Sigmoid colon (tissue), 6 donors: ENCODE measurements at regions not wholly inside any gene's neighbourhood (a gene's known extent, or its start where the extent isn't known, plus 50 kb on each side); places are given as distances from the start of the nearest gene placed in this dataset.

Source experiments
- DNase-seq: peaks from one replicate; pipeline ENCODE4 v3.0.0-alpha.2; 2019
- H3K27ac ChIP-seq, 4 donors: fragments of 200-600 bp; sonication (generic); one replicate each; pipeline ENCODE4 v1.5.1; 2016 to 2019; ENCODE audit warnings: mild to moderate bottlenecking in 1 of 4
- H3K27me3 ChIP-seq, 3 donors: fragments of 200-600 bp; sonication (generic); one replicate each; pipeline ENCODE4 v1.5.1; 2019; ENCODE audit warnings: mild to moderate bottlenecking in 1 of 3
- H3K36me3 ChIP-seq, 4 donors: fragments of 200-600 bp; sonication (generic); one replicate each; pipeline ENCODE4 v1.5.1; 2016 to 2019
- H3K4me1 ChIP-seq, 4 donors: fragments of 200-600 bp; sonication (generic); one replicate each; pipeline ENCODE4 v1.5.1; 2017 to 2019
- H3K4me3 ChIP-seq, 4 donors: fragments of 200-600 bp; sonication (generic); one replicate each; pipeline ENCODE4 v1.5.1; 2017 to 2019; ENCODE audit warnings: mild to moderate bottlenecking in 2 of 4, moderate library complexity in 1 of 4
- H3K9me3 ChIP-seq, 4 donors: fragments of 200-600 bp in 3 of 4; sonication (generic) in 3 of 4; one replicate each; pipeline versions ENCODE4 v1.5.1 to v1.6.1; 2013 to 2019
- EP300 ChIP-seq, 4 donors: sonication (generic); formaldehyde crosslinking; IDR thresholded peaks; one replicate each; pipeline ENCODE4 v1.6.1; 2017; ENCODE audit warnings: antibody characterized with exemption in 4 of 4
- POLR2A ChIP-seq, 2 donors: fragments of 450-650 bp; IDR thresholded peaks; one replicate each; pipeline ENCODE4 v1.6.1; 2016; ENCODE audit warnings: antibody characterized with exemption in 2 of 2, mild to moderate bottlenecking in 2 of 2, moderate library complexity in 2 of 2
- POLR2AphosphoS5 ChIP-seq, 4 donors: sonication (generic); formaldehyde crosslinking; IDR thresholded peaks; one replicate each; pipeline ENCODE4 v1.6.1; 2017; ENCODE audit warnings: antibody characterized with exemption in 4 of 4
- WGBS, 2 donors: extraction: QIAGEN DNeasy Blood & Tissue Kit; methylation state at CpG; one replicate each; pipeline ENCODE4 v1.1.7; 2013; 5-methylcytosine and 5-hydroxymethylcytosine counted together
- intact Hi-C: fragments of 100-400 bp; cut with DNase I; formaldehyde crosslinking; loops from one replicate; pipeline ENCODE4 v1.15.1; 2023
- TF ChIP-seq, protein P1 (sequence below), 4 experiments: fragments of 450-650 bp in 3 of 4; fragments of 200-600 bp in 1 of 4; IDR thresholded peaks; one replicate each; pipeline ENCODE4 v1.5.1; 2016 to 2019; ENCODE audit warnings: antibody characterized with exemption in 4 of 4, mild to moderate bottlenecking in 3 of 4, moderate library complexity in 2 of 4
- donor health status: healthy with polysubstance abuse.
- donor health status: healthy.

GRCh38 chr5:2610986-2611385 is 140.5 kb downstream of the IRX2 start:
- TF ChIP-seq POLR2AphosphoS5 (IDR thresholded peaks at IDR 0.05) (no peak), EP300 (IDR thresholded peaks at IDR 0.05) (no peak), POLR2A (IDR thresholded peaks at IDR 0.05) (no peak)
- TF ChIP-seq, protein P1, sequence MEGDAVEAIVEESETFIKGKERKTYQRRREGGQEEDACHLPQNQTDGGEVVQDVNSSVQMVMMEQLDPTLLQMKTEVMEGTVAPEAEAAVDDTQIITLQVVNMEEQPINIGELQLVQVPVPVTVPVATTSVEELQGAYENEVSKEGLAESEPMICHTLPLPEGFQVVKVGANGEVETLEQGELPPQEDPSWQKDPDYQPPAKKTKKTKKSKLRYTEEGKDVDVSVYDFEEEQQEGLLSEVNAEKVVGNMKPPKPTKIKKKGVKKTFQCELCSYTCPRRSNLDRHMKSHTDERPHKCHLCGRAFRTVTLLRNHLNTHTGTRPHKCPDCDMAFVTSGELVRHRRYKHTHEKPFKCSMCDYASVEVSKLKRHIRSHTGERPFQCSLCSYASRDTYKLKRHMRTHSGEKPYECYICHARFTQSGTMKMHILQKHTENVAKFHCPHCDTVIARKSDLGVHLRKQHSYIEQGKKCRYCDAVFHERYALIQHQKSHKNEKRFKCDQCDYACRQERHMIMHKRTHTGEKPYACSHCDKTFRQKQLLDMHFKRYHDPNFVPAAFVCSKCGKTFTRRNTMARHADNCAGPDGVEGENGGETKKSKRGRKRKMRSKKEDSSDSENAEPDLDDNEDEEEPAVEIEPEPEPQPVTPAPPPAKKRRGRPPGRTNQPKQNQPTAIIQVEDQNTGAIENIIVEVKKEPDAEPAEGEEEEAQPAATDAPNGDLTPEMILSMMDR (IDR thresholded peaks at IDR 0.05) = no peak

DNA sequence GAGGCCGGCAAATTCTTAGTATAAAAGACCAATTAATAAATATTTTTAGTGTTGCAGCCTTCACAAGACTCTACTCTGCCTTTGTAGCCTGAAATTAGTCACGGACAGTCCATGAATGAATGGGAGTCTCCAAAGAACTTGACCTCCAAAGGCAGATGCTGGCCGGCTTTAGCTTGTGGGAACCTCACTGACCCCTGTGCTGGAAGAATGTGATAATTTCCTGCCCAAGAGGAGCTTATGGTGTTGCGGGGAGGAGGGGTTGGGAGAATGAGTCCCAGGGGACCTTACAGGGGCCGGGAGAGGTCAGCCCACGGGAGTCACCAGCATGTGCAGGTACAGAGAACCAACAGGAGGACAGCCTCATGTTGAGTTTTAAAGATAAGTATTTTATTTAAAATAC is 143.1 kb downstream of the IRX2 start:
- Histone ChIP-seq H3K4me3 (no peak overlapping the region), H3K9me3 (no peaks in the 10 kb centered on the region), H3K27me3 (peaks cover 0 to 6% (median 0%) of the 10 kb centered on the region in 3 donors), H3K27ac (no peak overlapping the region), H3K4me1 (no peaks in the 10 kb centered on the region), H3K36me3 (no peaks in the 10 kb centered on the region)
- 79% methylated on average over 6 of the region's 6 CpGs for WGBS, 2 donors
- DNase-seq = no peak
- TF ChIP-seq EP300 (IDR thresholded peaks at IDR 0.05) = no peak
- TF ChIP-seq POLR2AphosphoS5 (IDR thresholded peaks at IDR 0.05) = no peak
- no peak for TF ChIP-seq POLR2A (IDR thresholded peaks at IDR 0.05)
- TF ChIP-seq, protein P1 (IDR thresholded peaks at IDR 0.05) = no peak
- intact Hi-C loops = no loop called here

More at GRCh38 chr5:2610986-2611385, 140.5 kb downstream of the IRX2 start:
- Histone ChIP-seq H3K27me3 (peaks cover 0 to 6% (median 0%) of the 10 kb centered on the region in 3 donors), H3K4me1 (no peaks in the 10 kb centered on the region), H3K4me3 (no peak overlapping the region), H3K36me3 (no peaks in the 10 kb centered on the region), H3K27ac (no peak overlapping the region), H3K9me3 (peaks cover 0 to 2% (median 0%) of the 10 kb centered on the region in 4 donors)
- intact Hi-C loops = no loop called here
- WGBS, 2 donors = 90% methylated on average over 5 of the region's 5 CpGs
- no peak for DNase-seq

GRCh38 chr5:2607598-2607997 is 143.9 kb downstream of the IRX2 start:
- 71 to 77% methylated on average over 6 of the region's 6 CpGs for WGBS, 2 donors
- Histone ChIP-seq H3K27me3 (peaks cover 0 to 6% (median 0%) of the 10 kb centered on the region in 3 donors), H3K9me3 (no peaks in the 10 kb centered on the region), H3K36me3 (no peaks in the 10 kb centered on the region), H3K4me3 (no peak overlapping the region), H3K4me1 (no peaks in the 10 kb centered on the region), H3K27ac (no peak overlapping the region)
- no peak for TF ChIP-seq EP300 (IDR thresholded peaks at IDR 0.05)
- intact Hi-C loops = no loop called here
- DNase-seq = no peak

DNA sequence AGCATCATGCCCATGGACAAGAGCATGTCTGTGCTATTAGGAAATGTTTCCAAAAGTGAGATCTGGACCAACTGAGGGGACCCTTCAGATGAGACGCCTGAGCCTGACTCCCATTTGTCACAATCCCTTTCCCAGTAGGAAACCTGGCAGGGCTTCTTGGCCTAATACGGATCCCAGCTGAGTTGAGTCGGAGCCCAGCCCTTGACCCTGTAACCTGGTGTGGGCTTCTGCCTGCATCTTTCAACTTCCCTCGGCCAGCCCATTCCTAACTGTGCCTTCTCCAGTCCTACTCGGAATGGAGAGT is 148.3 kb downstream of the IRX2 start:
- Histone ChIP-seq H3K27me3 (peaks cover 0 to 6% (median 0%) of the 10 kb centered on the region in 3 donors), H3K9me3 (no peaks in the 10 kb centered on the region), H3K4me3 (no peak overlapping the region), H3K4me1 (no peaks in the 10 kb centered on the region), H3K27ac (no peak overlapping the region), H3K36me3 (no peaks in the 10 kb centered on the region)
- TF ChIP-seq, protein P1 (IDR thresholded peaks at IDR 0.05) = no peak
- TF ChIP-seq POLR2A (IDR thresholded peaks at IDR 0.05) (no peak), POLR2AphosphoS5 (IDR thresholded peaks at IDR 0.05) (no peak), EP300 (IDR thresholded peaks at IDR 0.05) (no peak)
- 61 to 65% methylated on average over 5 of the region's 5 CpGs for WGBS, 2 donors
- intact Hi-C loops = no loop called here
- no peak for DNase-seq

DNA sequence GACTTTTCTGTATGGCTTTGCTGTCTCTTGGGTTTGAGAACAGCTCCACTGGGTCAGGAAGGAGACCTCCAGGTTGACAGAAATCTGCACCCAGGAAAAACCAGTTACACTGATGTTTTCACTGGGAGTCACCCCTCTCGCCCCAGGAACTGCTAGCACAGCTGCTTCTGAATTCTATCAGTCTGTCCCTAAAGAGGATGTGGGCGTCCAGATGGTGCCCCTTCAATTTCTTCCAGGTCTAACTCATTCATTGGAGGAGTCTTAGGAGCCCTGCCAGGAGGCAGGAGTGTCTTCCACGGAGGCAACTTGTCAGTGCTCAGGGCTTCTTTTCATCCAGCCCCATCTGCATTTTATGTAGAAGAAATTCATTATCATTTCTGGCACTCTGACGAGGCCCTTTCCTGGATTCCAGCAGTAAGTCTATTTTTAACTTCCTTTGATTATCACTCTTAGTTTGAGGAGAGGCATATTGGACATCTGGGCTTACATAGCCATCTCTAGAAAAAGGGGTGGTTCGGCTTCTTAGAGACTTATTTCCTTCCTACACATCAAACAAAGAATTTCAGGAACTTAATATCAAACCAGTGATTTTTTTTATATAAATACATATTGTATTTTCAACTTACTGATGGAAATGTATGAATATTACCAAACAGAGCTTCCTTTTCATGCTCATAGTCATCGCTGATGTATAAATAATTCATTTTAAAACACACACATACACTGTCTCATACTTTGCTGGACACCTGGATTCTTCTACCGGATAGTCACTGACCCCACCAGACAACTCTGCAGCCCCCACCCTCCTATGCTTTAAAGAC is 148.8 kb downstream of the IRX2 start:
- H3K36me3 ChIP-seq = no peaks in the 10 kb centered on the region
- no peaks in the 10 kb centered on the region for H3K4me1 ChIP-seq
- H3K27ac ChIP-seq = no peak overlapping the region
- H3K4me3 ChIP-seq = no peak overlapping the region
- intact Hi-C loops = no loop called here
- H3K9me3 ChIP-seq = no peaks in the 10 kb centered on the region
- 64 to 70% methylated on average over 7 of the region's 7 CpGs for WGBS, 2 donors
- TF ChIP-seq, protein P1 (IDR thresholded peaks at IDR 0.05) = no peak
- TF ChIP-seq POLR2AphosphoS5 (IDR thresholded peaks at IDR 0.05) (no peak), POLR2A (IDR thresholded peaks at IDR 0.05) (no peak), EP300 (IDR thresholded peaks at IDR 0.05) (no peak)
- H3K27me3 ChIP-seq = peaks cover 0 to 5% (median 0%) of the 10 kb centered on the region in 3 donors
- no peak for DNase-seq
